Smooth muscle cell (in vitro differentiated cells): ENCODE measurements at regions not wholly inside any gene's neighbourhood (a gene's known extent, or its start where the extent isn't known, plus 50 kb on each side); places are given as distances from the start of the nearest gene placed in this dataset.

Experiments used
- DNase-seq: peaks from one replicate; lab custom pipeline; 2025; ENCODE audit not compliant: unreplicated experiment; lab: John Stamatoyannopoulos, UW
- H2AFZ ChIP-seq: fragments of 200-600 bp; sonication (generic); 2 replicates; pipeline ENCODE4 v1.6.0; 2016; ENCODE audit warnings: antibody characterized with exemption, low read depth, mild to moderate bottlenecking
- H3F3A ChIP-seq: fragments of 200-600 bp; sonication (generic); 2 replicates; pipeline ENCODE4 v1.6.0; 2017; ENCODE audit warnings: antibody characterized with exemption, low read depth
- H3K27ac ChIP-seq: fragments of 200-600 bp; sonication (generic); 2 replicates; pipeline ENCODE4 v1.5.1; 2016; ENCODE audit warnings: low read depth, mild to moderate bottlenecking
- H3K27me3 ChIP-seq: fragments of 200-600 bp; sonication (generic); 2 replicates; pipeline ENCODE4 v1.6.1; 2016; ENCODE audit warnings: low read depth, mild to moderate bottlenecking
- H3K36me3 ChIP-seq: fragments of 200-600 bp; sonication (generic); 2 replicates; pipeline ENCODE4 v1.5.1; 2016; ENCODE audit warnings: low read depth
- H3K4me1 ChIP-seq: fragments of 200-600 bp; sonication (generic); 2 replicates; pipeline ENCODE4 v1.5.1; 2016; ENCODE audit warnings: low read depth
- H3K4me2 ChIP-seq: fragments of 200-600 bp; sonication (generic); 2 replicates; pipeline ENCODE4 v1.6.0; 2016; ENCODE audit warnings: mild to moderate bottlenecking
- H3K4me3 ChIP-seq: fragments of 200-600 bp; sonication (generic); 2 replicates; pipeline ENCODE4 v1.5.1; 2016; ENCODE audit warnings: mild to moderate bottlenecking
- H3K79me2 ChIP-seq: fragments of 200-600 bp; sonication (generic); 2 replicates; pipeline ENCODE4 v1.6.0; 2016; ENCODE audit warnings: low read depth, mild to moderate bottlenecking
- H3K9ac ChIP-seq: fragments of 200-600 bp; sonication (generic); 2 replicates; pipeline ENCODE4 v1.6.0; 2016; ENCODE audit warnings: low read depth
- H3K9me3 ChIP-seq: fragments of 200-600 bp; sonication (generic); replicated peaks from 2 replicates; pipeline ENCODE4 v1.5.1; 2016; ENCODE audit warnings: low read depth
- H4K20me1 ChIP-seq: fragments of 200-600 bp; sonication (generic); 2 replicates; pipeline ENCODE4 v1.6.0; 2016; ENCODE audit warnings: low read depth
- CTCF ChIP-seq: fragments of 200-600 bp; sonication (generic); IDR thresholded peaks from 2 replicates; pipeline ENCODE4 v1.5.1; 2017; ENCODE audit warnings: borderline replicate concordance, mild to moderate bottlenecking, antibody characterized with exemption; ENCODE audit not compliant: insufficient read depth, poor library complexity, severe bottlenecking
- WGBS: methylation state at CpG from one replicate; pipeline ENCODE4 v1.1.7; 2016; ENCODE audit warnings: low lambda C conversion rate; 5-methylcytosine and 5-hydroxymethylcytosine counted together

- H3K27me3 ChIP-seq, result no peaks in the 10 kb centered on the region
- no peak overlapping the region for H2AFZ ChIP-seq
- no peak for TF ChIP-seq CTCF
- no peaks in the 10 kb centered on the region for H3K36me3 ChIP-seq
- no peak overlapping the region for H3K4me3 ChIP-seq
- no peak overlapping the region for H3K4me2 ChIP-seq
- no peaks in the 10 kb centered on the region for H3F3A ChIP-seq
- H3K27ac ChIP-seq, result peak overlapping the region; percentile 80
- WGBS, result 68% methylated on average over 9 of the region's 9 CpGs
- no peak for DNase-seq
- no peaks in the 10 kb centered on the region for H3K79me2 ChIP-seq
- no peaks in the 10 kb centered on the region for H3K9me3 ChIP-seq
- H3K9ac ChIP-seq, result peak overlapping the region; percentile 46
- H4K20me1 ChIP-seq, result no peaks in the 10 kb centered on the region
- peaks cover 12% of the 10 kb centered on the region for H3K4me1 ChIP-seq
Measured at GRCh38 chr14:34097644-34098043, 146.8 kb upstream of the EGLN3 start.

GRCh38 chr14:34094384-34094783, 143.5 kb upstream of the EGLN3 start:
- H3K4me1 ChIP-seq, result peaks cover 11% of the 10 kb centered on the region
- no peak overlapping the region for H2AFZ ChIP-seq
- no peaks in the 10 kb centered on the region for H3K27me3 ChIP-seq
- TF ChIP-seq CTCF, result no peak
- no peaks in the 10 kb centered on the region for H3K9me3 ChIP-seq
- H3K36me3 ChIP-seq, result no peaks in the 10 kb centered on the region
- no peak overlapping the region for H3K9ac ChIP-seq
- H3K4me2 ChIP-seq, result peak overlapping the region; percentile 28
- no peaks in the 10 kb centered on the region for H3F3A ChIP-seq
- DNase-seq, result no peak
- no peaks in the 10 kb centered on the region for H3K79me2 ChIP-seq
- H3K27ac ChIP-seq, result no peak overlapping the region
- no peak overlapping the region for H3K4me3 ChIP-seq
- H4K20me1 ChIP-seq, result no peaks in the 10 kb centered on the region

- no peak overlapping the region for H3K27ac ChIP-seq
- no peak for DNase-seq
- no peaks in the 10 kb centered on the region for H3K9me3 ChIP-seq
- H2AFZ ChIP-seq, result no peak overlapping the region
- H3K9ac ChIP-seq, result no peak overlapping the region
- TF ChIP-seq CTCF, result no peak
- no peaks in the 10 kb centered on the region for H4K20me1 ChIP-seq
- H3K27me3 ChIP-seq, result no peaks in the 10 kb centered on the region
- 52% methylated on average over 3 of the region's 3 CpGs for WGBS
- H3F3A ChIP-seq, result no peaks in the 10 kb centered on the region
- no peaks in the 10 kb centered on the region for H3K36me3 ChIP-seq
- no peaks in the 10 kb centered on the region for H3K79me2 ChIP-seq
- H3K4me2 ChIP-seq, result peak overlapping the region; percentile 28
- no peak overlapping the region for H3K4me3 ChIP-seq
- H3K4me1 ChIP-seq, result peaks cover 8% of the 10 kb centered on the region
Measured at GRCh38 chr14:34093883-34094282, 143.0 kb upstream of the EGLN3 start.

- H3K36me3 ChIP-seq, result no peaks in the 10 kb centered on the region
- no peaks in the 10 kb centered on the region for H4K20me1 ChIP-seq
- H3K4me2 ChIP-seq, result no peak overlapping the region
- no peak overlapping the region for H3K4me3 ChIP-seq
- no peak for DNase-seq
- no peaks in the 10 kb centered on the region for H3K4me1 ChIP-seq
- H3K79me2 ChIP-seq, result no peaks in the 10 kb centered on the region
- H2AFZ ChIP-seq, result no peak overlapping the region
- H3K27me3 ChIP-seq, result no peaks in the 10 kb centered on the region
- H3K9me3 ChIP-seq, result no peaks in the 10 kb centered on the region
- no peak overlapping the region for H3K27ac ChIP-seq
- H3F3A ChIP-seq, result no peaks in the 10 kb centered on the region
- H3K9ac ChIP-seq, result no peak overlapping the region
- TF ChIP-seq CTCF, result no peak
Measured at GRCh38 chr14:34090451-34090850, 139.6 kb upstream of the EGLN3 start.
